PC-3 (cell line): ENCODE measurements at regions not wholly inside any gene's neighbourhood (a gene's known extent, or its start where the extent isn't known, plus 50 kb on each side); places are given as distances from the start of the nearest gene placed in this dataset.

ENCODE experiments used
- ATAC-seq: fragments of 200-7000 bp; cut with Tn5 transposase; 2 replicates; pipeline ENCODE4 v1.9.1; 2020; ENCODE audit warnings: mild to moderate bottlenecking, moderate library complexity
- BruUV-seq: library from RNA; stranded (reverse); fragments of 400-500 nt; replicated peaks from 2 replicates; lab custom pipeline; 2021; lab: Mats Ljungman, UMichigan
- CTCF ChIA-PET: fragments of 300-600 bp; sonication (Branson Sonifier 250); formaldehyde crosslinking; loops from one replicate; lab custom pipeline; 2022; ENCODE audit warnings: antibody characterized with exemption; lab: Charles Lee
- POLR2A ChIA-PET: fragments of 300-600 bp; sonication (Branson Sonifier 250); formaldehyde crosslinking; loops from one replicate; lab custom pipeline; 2022; ENCODE audit warnings: antibody characterized with exemption; ENCODE audit not compliant: unreplicated experiment; lab: Charles Lee
- DNase-seq: peaks from one replicate; pipeline ENCODE4 v3.0.0-alpha.2; 2015
- H2AFZ ChIP-seq: fragments of 300-600 bp; sonication (generic); 2 replicates; pipeline ENCODE4 v1.6.0; 2016; ENCODE audit warnings: antibody characterized with exemption, low read length
- H3F3A ChIP-seq: fragments of 300-600 bp; sonication (generic); one replicate; pipeline ENCODE4 v1.6.0; 2017; ENCODE audit warnings: antibody characterized with exemption, low read length, control low read depth, mild to moderate bottlenecking; ENCODE audit not compliant: unreplicated experiment
- H3K27ac ChIP-seq: fragments of 300-600 bp; sonication (generic); 2 replicates; pipeline ENCODE4 v1.5.1; 2016; ENCODE audit warnings: mild to moderate bottlenecking, low read length
- H3K27me3 ChIP-seq: fragments of 300-600 bp; sonication (generic); 2 replicates; pipeline ENCODE4 v1.6.1; 2016; ENCODE audit warnings: low read length, mixed read lengths
- H3K36me3 ChIP-seq: fragments of 300-600 bp; sonication (generic); 2 replicates; pipeline ENCODE4 v1.6.1; 2016; ENCODE audit warnings: low read depth, mixed run types, low read length, mixed read lengths
- H3K4me1 ChIP-seq: fragments of 300-600 bp; sonication (generic); 2 replicates; pipeline ENCODE4 v1.5.1; 2016; ENCODE audit warnings: low read length; ENCODE audit not compliant: insufficient read depth
- H3K4me2 ChIP-seq: fragments of 300-600 bp; sonication (generic); 2 replicates; pipeline ENCODE4 v1.6.0; 2016; ENCODE audit warnings: low read length
- H3K4me3 ChIP-seq: fragments of 300-600 bp; sonication (generic); 2 replicates; pipeline ENCODE4 v1.5.1; 2016; ENCODE audit warnings: mild to moderate bottlenecking, low read length, mixed read lengths
- H3K79me2 ChIP-seq: fragments of 300-600 bp; sonication (generic); 2 replicates; pipeline ENCODE4 v1.6.1; 2017; ENCODE audit warnings: low read length, mixed read lengths
- H3K9ac ChIP-seq: fragments of 300-600 bp; sonication (generic); 2 replicates; pipeline ENCODE4 v1.6.0; 2016; ENCODE audit warnings: mild to moderate bottlenecking, low read length
- H3K9me2 ChIP-seq: fragments of 300-600 bp; sonication (generic); replicated peaks from 2 replicates; pipeline ENCODE4 v1.6.1; 2016; ENCODE audit warnings: mixed run types, low read length, mixed read lengths
- H3K9me3 ChIP-seq: fragments of 300-600 bp; sonication (generic); 2 replicates; pipeline ENCODE4 v1.6.1; 2016; ENCODE audit warnings: low read length, mixed read lengths
- H4K20me1 ChIP-seq: fragments of 300-600 bp; sonication (generic); 2 replicates; pipeline ENCODE4 v1.6.1; 2016; ENCODE audit warnings: low read length, mixed read lengths
- CTCF ChIP-seq: fragments of 300-600 bp; sonication (generic); conservative IDR thresholded peaks from 2 replicates; pipeline ENCODE4 v1.5.1; 2017; ENCODE audit warnings: antibody characterized with exemption, low read depth, mild to moderate bottlenecking, low read length
- EZH2 ChIP-seq: fragments of 300-600 bp; sonication (generic); IDR thresholded peaks from one replicate; pipeline ENCODE4 v1.6.1; 2017; ENCODE audit warnings: antibody characterized with exemption, mild to moderate bottlenecking, low read length; ENCODE audit not compliant: unreplicated experiment
- EZH2phosphoT487 ChIP-seq: fragments of 300-600 bp; sonication (generic); IDR thresholded peaks from 2 replicates; pipeline ENCODE4 v1.6.1; 2018; ENCODE audit warnings: mild to moderate bottlenecking, antibody characterized with exemption, low read length, borderline replicate concordance
- intact Hi-C: fragments of 100-400 bp; cut with micrococcal nuclease; formaldehyde crosslinking; loops from 2 replicates; pipeline ENCODE4 v1.9.0; 2023

- TF ChIP-seq EZH2 (no peak), EZH2phosphoT487 (no peak), CTCF (no peak)
- Histone ChIP-seq H3K9me2 (no peaks in the 10 kb centered on the region), H3F3A (no peaks in the 10 kb centered on the region), H4K20me1 (no peaks in the 10 kb centered on the region), H3K79me2 (no peaks in the 10 kb centered on the region), H3K9ac (no peak overlapping the region), H3K27ac (no peak overlapping the region), H2AFZ (no peak overlapping the region), H3K4me1 (peaks cover 9% of the 10 kb centered on the region), H3K27me3 (no peaks in the 10 kb centered on the region), H3K4me2 (no peak overlapping the region), H3K36me3 (no peaks in the 10 kb centered on the region), H3K9me3 (no peaks in the 10 kb centered on the region), H3K4me3 (no peak overlapping the region)
- DNase-seq = no peak
- BruUV-seq = no TSS peak
- POLR2A ChIA-PET = no interaction called here
- CTCF ChIA-PET = no interaction called here
- no peak for ATAC-seq
- intact Hi-C loops = loop anchor here (10.0 kb wide), 2 partner anchors 337 to 447 kb away; partner anchors contain the start of gene ASCC3
These were observed 171.5 kb upstream of the GRIK2 start for GRCh38 chr6:101222007-101222406.

- Histone ChIP-seq H3K27me3 (no peaks in the 10 kb centered on the region), H3K27ac (no peak overlapping the region), H3F3A (no peaks in the 10 kb centered on the region), H3K4me3 (no peak overlapping the region), H3K4me2 (no peak overlapping the region), H3K4me1 (peaks cover 12% of the 10 kb centered on the region), H3K79me2 (no peaks in the 10 kb centered on the region), H3K9ac (no peak overlapping the region), H3K36me3 (no peaks in the 10 kb centered on the region), H3K9me3 (no peaks in the 10 kb centered on the region), H3K9me2 (no peaks in the 10 kb centered on the region), H4K20me1 (no peaks in the 10 kb centered on the region), H2AFZ (no peak overlapping the region)
- BruUV-seq = no TSS peak
- TF ChIP-seq EZH2phosphoT487 (no peak), EZH2 (no peak), CTCF (no peak)
- ATAC-seq = no peak
- ChIA-PET POLR2A (no interaction called here), CTCF (no interaction called here)
- intact Hi-C loops = loop anchor here (5.0 to 10.0 kb wide), 3 partner anchors 340 to 547 kb away; partner anchors contain the start of gene ASCC3
- no peak for DNase-seq
These were observed 168.8 kb upstream of the GRIK2 start for GRCh38 chr6:101224751-101225150.

GRCh38 chr6:101226677-101227135 is 166.8 kb upstream of the GRIK2 start:
- TF ChIP-seq CTCF (peak; percentile 75), EZH2 (no peak), EZH2phosphoT487 (no peak)
- no peaks in the 10 kb centered on the region for H3K79me2 ChIP-seq
- H3K27me3 ChIP-seq = no peaks in the 10 kb centered on the region
- no peaks in the 10 kb centered on the region for H3F3A ChIP-seq
- BruUV-seq = no TSS peak
- H3K9me2 ChIP-seq = no peaks in the 10 kb centered on the region
- H3K9me3 ChIP-seq = no peaks in the 10 kb centered on the region
- POLR2A ChIA-PET = interaction anchor here (0.6 kb wide), 1 partner anchor 18 kb away, joined by 4 read pairs; no protein-coding TSS in a partner anchor
- peak overlapping the region; percentile 65 for H3K27ac ChIP-seq
- CTCF ChIA-PET = no interaction called here
- H4K20me1 ChIP-seq = no peaks in the 10 kb centered on the region
- intact Hi-C loops = loop anchor here (2.0 to 10.0 kb wide), 5 partner anchors 112 to 549 kb away; partner anchors contain the start of gene ASCC3
- DNase-seq (peak; percentile 82), ATAC-seq (peak; percentile 81)
- H3K9ac ChIP-seq = no peak overlapping the region; the same call in 1 of the 2 replicates
- peak overlapping the region; percentile 53; the same call in 1 of the 2 replicates for H2AFZ ChIP-seq
- H3K4me2 ChIP-seq = peak overlapping the region; percentile 57
- peaks cover 12% of the 10 kb centered on the region for H3K4me1 ChIP-seq
- no peaks in the 10 kb centered on the region for H3K36me3 ChIP-seq
- H3K4me3 ChIP-seq = peak overlapping the region; percentile 9; the same call in 1 of the 2 replicates
